Activated CD4-positive, alpha-beta T cell treated with anti-CD3 and anti-CD28 coated beads, Interleukin-2, amount 50 U/mL, for 16 hours (primary cell): ENCODE measurements at regions not wholly inside any gene's neighbourhood (a gene's known extent, or its start where the extent isn't known, plus 50 kb on each side); places are given as distances from the start of the nearest gene placed in this dataset.
A peak's percentile ranks its signal among the peaks of the same experiment; 100 is the strongest.

Experiments
- DNase-seq: peaks from one replicate; pipeline ENCODE4 v3.0.0-alpha.2; 2020

DNA sequence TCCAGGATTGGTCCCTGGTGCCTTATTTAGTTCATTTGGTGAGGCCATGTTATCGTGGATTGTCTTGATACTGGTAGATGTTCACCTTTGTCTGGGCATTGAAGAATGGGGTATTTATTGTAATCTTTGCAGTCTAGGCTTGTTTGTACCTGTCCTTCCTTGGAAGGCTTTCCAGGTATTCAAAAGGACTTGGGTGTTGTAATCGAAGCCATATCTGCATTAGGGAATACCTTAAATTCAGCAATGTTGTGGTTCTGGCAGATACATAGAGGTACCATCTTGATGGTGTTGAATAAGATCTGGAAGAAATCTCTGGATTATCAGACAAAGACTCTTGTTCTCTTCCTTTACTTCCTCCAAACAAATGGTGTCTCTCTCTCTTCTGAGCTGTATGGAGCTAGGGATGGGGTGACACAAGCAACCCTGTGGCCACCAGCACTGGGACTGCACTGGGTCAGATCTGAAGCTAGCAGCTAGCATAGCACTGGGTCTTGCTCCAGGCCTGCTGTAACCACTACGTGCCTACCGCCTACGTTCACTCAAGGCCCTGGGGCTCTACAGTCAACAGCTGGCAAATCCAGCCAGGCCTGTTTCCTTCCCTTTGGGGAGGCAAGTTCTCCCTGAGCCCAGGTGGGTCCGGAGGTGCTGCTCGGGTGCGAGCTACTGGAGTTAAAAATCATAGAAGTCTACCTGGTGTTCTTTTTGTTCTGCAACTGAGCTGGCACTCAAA, 261.1 kb upstream of the CITED2 start:
- no peak for DNase-seq

DNA sequence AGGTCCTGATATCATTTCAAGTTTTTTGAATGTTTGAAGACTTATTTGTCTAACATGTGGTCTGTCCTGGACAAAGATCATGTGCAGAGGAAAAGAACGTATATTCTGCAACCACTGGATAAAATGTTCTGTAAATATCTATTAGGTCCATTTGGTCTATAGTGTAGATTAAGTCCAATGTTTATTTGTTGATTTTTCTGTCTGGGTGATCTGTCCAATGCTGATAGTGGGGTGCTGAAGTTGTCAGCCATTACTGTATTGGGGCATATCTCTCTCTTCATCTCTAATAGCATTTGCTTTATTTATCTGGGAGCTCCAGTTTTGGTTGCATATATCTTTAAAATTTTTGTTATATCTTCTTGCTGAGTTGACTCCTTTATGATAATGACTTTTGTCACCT, 258.4 kb upstream of the CITED2 start:
- no peak for DNase-seq

DNA sequence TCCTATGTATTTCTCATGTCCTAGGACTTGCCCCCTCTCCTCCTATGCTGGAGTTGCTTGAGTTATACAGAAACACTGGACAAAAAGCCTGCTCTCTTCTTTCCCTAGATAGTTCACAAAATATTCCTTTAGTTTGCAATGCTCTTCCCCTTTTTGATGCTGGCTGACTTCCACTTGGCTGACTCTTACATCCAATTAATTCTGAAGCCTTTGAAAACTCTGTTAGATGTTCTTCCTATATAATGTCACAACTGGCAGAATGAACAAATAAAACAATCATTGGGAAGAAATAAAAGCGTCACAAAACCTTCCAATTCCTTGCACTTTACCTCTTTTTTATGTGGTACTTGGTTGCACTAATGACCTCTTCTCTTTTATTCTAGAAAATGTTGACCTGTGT, 253.8 kb upstream of the CITED2 start:
- no peak for DNase-seq

DNA sequence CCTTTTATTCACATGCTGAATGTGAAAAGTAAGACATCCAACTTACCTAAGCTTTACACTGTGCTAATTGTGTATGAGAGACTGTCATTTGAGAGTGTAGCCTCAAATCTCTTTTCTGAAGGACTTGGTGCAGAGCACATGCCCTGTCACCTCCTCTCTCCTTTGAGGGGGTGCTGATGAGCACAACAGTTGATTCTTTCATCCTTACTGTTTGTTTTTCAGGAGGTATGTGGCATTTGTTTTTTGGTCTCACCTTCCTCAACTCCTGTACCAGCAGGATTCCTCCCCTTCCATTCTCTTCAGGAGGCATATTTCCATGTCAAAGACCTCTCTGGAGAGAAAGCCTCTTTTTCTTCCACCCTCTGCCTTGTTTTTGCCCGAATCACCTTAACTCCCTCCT, 252.6 kb upstream of the CITED2 start:
- DNase-seq = no peak

DNA sequence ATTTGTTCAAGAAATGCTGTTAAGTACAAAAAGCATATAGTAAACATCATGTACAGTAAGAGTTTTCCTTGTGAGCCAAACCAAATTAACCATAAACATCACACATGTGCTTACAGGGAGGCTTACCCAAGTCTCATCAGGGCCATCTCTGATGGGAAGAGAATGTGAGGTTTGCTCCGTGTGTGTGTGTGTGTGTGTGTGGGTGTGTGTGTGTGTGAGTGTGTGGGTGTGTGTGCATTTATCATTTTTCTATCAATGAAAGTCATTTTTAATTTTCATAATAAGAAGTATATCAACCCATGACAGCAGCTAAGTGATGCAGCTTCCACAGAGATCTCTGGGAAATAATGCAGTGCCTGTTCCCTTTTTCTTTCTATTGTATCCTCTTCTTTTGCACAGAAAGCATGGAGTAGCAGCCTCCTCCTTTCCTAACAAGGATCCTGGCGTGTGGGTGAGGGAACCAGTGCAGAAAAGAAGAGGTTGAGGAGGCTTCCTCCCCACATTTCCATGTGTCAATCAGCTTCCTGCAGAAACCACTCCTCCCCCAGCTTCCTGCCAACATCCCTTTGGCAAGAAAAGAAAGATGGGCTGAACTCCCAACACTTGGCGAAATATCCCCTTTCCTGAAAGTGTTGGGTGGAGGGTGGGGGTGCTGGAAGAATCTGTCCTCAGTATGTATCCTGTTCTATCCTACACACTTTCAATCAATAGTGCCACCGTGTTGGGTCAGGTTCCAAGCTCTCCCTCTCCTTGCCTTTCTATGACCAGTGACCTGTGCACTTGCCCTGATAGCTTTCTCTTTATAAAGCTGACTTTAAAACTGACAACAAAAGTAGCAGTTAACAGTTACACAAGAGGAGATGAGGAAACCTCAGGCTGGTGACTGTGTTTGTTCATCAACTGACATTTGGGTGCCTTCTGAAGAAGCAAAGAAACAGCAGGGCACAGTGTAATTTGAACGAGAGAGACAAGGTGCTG, 251.8 kb upstream of the CITED2 start:
- no peak for DNase-seq

DNA sequence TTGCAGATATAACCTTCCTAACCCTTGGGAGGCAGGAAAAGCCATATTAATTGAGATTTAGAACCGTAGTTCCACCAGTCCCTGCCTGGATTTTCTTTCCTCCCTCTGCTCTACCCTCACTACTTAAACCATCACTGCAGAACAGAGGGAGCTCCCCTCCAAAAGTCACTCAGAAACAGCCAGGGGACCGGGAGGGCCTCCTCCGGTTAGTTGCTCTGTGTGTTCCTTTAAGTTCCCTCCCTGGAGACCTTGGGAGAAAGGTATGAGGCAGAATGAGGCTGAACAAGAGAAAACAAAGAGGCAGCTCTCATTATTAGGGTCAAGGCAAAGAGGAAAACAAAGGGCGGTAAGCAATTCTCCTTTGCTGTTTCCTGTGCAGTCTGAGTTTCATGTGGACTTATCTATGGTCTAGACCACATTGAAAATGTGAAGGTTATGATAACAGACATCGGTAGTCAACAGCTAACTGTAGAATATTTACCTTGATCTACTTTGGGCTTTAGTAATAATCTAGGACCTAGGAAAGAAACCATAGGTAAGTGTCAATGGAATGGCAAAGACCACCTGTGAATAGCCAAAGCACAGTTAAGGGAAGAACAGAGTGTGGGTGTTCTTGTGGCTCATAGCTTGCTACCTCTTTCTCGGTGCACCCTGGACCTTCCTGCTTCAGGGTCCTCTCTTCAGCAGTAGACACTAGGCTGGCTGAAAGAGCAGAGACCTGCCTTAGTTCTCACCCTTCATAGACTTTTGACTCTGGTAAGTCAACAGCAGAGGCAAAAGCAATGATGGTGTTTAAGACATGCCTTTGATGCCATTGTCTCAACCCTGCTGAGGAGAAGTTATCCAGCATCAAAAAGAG, 250.9 kb upstream of the CITED2 start:
- DNase-seq = no peak

DNA sequence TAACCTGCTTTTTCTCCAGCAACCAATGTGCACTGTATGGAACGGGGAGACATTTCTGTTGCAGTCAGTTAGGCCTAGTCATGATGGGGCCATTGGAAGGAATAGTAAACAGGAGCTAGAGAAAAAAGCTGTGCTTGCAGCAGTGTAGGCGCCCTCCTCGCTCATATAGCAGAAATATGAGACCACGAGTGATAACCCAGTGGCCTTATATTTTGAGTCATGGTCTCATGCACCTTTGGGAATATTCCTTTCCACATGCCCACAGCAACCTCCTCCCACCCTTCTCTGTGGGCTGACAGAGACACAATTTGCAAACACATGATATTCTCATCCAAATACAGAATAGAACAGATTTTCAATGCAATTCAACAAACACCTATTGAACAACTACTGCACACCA, 248.9 kb upstream of the CITED2 start:
- no peak for DNase-seq

DNA sequence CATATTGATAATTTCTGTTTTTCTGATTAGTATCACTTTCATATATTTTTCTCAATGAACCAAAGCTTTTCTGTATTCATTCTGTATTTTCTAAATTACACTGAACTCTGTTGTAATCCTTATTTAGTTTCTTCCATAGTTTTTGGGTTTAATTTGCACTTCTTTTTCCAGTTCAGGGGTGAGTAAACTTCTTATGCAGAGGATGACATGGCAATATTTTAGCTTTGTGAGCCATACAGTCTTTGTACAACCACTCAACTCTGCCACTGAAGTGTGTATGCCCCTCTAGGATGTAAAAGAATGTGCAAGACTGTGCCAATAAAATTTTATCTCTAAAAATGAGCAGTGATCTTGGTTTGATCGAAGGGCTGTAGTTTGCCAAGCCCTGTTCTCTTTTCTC, 239.0 kb upstream of the CITED2 start:
- DNase-seq = no peak

DNA sequence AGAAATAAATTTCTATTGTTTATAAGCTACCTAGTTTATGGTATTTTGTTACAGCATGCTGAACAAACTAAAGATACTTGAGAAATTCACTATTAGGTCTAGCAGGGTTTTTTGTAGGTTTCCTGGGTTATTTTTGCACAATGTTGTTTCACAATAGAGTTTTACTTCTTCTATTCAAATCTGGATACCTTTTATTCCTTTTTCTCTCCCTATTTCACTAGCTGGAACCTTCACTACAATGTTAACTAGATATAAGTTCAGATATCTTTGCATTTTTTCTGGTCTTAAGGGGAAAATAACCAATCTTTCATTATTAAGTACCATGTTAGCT, 237.7 kb upstream of the CITED2 start:
- DNase-seq = no peak

DNA sequence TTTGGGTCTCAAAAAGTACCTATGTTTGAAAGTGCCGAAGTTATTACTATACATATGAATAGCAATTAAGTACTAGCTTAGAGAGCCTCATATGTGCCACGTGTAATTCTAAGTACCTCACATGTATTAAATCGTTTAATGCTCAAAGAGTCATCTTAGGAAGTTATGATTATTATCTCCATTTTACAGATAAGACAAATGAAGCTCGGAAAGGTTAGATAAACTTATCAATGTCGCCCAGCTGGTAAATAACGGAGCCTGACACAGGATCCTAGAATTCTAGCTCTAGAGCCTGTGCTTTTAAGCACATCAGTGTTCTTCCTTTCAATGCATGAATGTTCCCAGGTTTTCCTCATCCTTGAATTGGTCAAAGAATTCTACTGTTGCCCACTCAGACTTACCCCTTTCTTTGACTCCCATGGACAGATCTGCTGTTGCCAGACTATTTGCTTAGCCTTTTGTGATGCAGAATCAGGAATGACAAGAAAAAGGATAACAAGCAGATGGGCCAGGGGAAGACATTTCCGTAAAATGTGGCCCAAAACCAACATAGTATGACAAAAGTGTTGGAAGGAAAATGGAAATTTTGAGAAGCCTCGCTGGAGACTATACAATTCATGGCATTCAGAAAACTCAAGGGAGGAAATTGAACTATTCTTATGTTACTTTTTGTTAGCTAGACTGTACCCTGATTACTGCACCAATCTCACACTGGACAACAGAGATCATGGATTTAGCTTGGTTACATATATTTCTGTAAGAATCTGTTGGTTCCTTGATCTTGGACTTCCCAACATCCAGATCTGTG, 237.1 kb upstream of the CITED2 start:
- DNase-seq = no peak

DNA sequence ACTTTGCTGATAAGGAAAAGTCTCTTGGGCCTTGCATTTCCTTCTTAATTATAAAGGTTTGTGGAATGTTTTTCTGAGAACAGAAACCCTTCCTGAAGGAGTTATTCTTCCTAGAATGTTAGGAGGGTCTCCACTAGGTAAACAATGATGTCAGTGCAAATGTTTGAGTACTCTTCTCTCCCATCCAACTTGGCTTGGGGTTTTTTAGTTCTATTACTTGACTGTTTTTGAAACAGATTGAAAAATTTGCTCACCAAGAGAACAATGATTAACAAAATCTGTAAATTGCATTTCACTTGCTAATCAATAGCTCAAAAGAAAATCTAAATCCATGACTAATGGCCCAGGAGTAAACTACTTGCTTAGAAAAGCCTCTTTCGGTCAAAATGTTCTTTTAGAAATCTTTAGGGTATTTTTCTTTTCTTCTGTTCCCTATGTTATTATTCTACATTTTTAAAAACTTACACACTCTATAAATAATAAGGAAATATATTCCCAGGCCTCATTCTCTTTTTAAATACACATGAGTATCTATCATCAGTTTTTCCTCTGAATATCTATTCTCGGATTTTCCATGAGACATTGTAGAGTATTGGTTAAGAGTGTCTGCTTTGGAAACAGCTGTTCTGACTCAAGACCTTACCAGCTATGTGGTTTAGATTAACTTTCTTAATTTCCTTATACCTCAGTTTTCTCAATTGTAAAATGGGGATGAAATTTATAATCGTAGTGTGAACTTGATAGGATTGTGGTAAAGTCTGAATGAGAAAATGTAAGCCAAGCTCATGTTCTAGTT, 234.2 kb upstream of the CITED2 start:
- DNase-seq = no peak

DNA sequence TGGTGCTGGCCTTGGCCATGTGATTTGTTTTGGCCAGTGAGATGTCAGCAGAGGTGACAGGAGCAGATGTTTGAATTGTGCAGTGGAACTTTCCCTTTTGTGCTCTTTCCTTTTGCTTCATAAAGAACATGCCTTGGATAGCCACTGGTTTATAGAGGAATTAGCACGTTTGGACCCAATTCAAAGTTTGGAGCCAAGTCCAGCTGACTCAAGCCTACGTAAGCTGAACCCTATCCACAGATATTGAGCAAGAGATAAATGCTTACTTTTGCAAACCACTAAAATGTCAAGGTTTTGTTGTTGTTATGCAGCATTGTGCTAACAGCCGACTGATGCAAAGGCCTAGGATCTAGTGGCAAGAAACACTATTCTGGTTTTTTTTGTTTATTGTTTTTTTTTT, 230.9 kb upstream of the CITED2 start:
- DNase-seq = no peak

DNA sequence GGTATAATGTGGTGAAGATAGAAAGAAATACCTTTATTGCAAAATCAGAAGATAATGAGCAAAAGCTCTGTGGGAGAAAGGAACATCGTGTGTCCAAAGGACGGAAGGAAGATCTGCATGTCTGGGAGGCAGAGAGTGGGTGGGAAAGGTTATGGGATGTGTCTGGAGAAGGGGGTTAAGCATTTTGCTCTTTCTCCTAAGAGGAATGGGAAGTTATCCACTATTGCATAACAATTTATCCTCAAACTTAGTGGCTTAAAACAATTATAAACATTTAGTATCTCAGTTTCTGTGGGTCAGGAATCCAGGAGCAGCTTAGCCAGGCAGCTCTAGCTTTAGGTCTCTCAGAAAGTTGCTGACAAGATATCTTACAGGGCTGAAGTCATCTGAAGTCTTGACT, 229.1 kb upstream of the CITED2 start:
- no peak for DNase-seq

DNA sequence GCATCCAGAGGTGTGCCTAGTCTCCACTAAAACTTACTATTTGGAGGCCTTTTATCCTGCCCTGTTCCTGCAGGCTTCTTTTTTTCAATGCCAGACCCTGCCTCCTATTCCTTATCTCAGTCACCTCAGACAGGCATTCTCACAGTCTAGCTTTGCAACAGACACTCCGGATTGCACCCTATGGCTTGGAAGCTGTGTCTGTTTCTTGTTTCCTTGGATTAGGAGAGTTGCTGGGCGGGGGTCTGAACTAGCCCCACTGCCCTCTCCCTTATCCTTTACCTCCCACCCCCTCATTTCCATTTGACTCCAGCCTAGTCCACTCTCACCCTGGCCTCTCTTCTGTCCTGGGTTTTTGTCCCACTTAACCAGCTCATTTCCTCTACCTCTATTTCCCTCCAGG, 228.1 kb upstream of the CITED2 start:
- DNase-seq = no peak

DNA sequence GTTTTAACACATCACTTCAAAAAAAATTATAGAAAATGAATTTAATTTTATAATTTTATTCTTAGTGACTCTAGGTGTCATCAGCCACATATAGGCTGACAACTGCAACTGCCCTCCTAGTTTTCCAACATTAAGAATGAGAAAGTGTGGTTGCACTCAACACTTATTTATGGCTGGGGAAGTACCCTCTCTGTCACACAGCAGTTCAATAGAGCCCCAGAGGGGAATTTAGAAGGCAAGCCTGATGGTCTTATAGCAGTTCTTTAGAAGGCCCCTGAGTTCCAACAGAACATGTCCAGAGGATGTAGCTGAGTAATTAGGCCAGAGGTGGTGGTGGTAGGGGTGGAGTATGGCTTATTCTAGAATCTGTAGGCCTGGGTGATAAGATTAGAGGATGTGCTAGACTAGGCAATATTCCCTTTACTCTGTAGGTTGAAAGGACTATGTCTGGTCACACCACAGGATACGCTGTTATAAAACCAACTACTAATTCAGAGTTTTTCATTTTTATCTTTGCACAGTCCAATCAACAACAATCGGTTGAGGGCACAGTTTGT, 226.5 kb upstream of the CITED2 start:
- peak; percentile 64 for DNase-seq

DNA sequence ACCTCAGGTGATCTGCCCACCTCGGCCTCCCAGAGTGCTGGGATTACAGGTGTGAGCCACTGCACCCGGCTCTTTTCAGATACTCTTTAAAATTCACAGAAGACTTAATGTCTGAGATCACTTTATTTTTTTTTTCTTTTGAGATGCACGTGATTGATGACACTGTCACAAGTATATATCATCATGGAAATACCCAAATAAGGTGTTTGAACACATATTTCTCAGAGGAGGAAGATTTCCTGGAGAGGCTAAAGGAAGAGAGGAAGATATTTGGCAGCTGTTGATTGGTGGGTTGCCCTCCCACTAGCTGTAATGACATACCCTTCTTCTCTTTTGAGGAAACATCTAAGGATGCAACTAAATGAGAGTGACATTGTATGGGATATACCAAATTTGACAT, 225.9 kb upstream of the CITED2 start:
- DNase-seq = peak; percentile 10

DNA sequence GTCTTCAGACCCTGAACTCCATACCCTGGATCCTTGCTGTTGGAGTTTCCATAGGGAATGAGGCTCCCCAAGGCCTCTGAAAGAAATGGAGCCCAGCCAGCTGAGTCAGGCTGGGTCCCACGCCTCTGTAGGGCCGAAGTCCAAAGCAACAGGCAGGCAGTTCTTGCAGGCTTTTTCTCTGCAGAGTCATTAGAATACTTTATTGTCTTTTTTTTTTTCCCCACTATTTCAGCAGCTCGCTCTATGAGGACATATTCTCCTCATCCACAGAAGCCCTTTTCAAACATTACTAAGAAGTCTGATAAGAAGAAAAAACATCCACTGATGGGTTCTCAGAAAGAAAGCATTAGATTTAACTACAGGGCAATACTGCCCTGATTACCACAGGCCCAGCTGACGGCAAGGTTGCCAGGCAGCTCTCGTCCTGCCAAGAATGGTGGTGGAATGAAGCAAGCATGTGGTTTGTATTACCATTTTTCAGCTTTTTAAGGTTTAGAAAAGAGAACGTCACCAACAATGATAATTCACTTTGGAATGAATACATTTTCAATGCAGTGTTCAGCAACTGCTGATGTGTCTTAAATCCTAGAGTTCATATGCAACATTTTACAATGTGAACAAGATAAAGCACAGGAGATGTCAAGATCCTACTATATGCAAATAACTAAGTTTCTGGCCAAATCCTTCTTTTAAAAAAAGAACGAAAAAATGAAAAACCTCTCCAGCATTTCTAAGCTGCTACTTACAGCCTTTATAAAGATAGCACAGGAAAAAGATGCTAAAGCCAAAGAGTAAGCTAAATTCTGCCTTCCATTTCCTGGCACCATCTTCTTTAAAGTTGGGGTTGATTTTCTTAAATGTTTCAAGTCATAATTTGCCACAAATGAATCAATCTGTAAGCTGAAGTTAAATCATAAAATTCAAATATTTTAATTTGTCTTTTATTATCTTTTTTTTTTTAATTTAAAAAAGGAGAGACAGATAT, 223.6 kb upstream of the CITED2 start:
- DNase-seq = no peak

DNA sequence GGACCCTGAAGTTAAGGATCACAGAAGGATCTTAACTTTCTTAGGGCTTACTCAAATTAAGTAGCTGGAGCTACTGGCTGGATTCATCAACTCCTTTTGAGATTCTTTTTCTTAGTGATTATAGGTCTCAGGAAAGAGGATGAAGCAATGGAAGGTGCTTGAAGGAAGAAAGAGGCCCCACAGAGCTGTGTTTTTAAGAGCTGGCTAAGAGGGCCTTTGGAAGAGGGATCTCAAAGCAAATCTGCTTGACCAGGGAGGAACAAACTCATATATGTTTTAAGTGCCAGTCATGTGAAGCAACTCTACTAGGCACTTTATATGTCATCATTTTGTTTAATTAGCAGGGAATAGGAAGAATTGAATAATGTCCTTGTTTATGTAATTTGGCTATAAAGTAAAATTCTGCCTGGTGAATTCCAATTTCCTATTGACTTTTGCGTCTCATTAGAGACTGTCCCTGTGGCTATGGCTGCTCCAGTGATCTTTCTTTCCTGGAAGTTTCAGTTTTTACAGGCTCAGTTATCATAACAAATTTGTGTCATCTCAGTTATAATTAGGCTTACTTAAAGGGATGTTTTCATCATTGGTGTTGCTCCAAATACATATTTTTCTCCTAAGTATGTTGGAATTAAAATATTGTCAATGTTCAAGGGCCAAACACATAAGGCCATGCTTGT, 222.8 kb upstream of the CITED2 start:
- DNase-seq = no peak

DNA sequence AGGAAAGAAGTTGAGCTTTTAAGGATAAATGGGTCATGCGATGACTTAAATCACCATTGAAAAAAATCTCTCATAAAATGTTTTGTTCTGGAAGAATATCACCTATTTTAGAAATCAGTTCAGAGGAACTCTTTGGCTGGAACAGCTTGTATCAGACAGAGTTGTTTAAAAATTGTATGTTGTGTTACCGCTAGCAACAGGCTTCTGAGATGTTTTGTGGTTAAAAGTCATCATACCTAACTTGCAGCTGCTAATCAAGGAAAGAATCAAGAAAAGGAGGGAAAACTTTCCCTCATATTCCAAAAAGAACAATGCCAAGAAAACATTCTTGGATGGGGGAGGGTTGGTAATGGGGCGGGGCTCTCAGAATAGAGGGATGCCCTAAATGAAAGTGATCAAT, 220.7 kb upstream of the CITED2 start:
- DNase-seq = no peak
